ELF-1 (cell line): ENCODE measurements at regions not wholly inside any gene's neighbourhood (a gene's known extent, or its start where the extent isn't known, plus 50 kb on each side); places are given as distances from the start of the nearest gene placed in this dataset.

Experiments used
- DNase-seq: peaks from one replicate; pipeline ENCODE4 v3.0.0-alpha.2; 2016; ENCODE audit warnings: low read depth, low spot score

DNA sequence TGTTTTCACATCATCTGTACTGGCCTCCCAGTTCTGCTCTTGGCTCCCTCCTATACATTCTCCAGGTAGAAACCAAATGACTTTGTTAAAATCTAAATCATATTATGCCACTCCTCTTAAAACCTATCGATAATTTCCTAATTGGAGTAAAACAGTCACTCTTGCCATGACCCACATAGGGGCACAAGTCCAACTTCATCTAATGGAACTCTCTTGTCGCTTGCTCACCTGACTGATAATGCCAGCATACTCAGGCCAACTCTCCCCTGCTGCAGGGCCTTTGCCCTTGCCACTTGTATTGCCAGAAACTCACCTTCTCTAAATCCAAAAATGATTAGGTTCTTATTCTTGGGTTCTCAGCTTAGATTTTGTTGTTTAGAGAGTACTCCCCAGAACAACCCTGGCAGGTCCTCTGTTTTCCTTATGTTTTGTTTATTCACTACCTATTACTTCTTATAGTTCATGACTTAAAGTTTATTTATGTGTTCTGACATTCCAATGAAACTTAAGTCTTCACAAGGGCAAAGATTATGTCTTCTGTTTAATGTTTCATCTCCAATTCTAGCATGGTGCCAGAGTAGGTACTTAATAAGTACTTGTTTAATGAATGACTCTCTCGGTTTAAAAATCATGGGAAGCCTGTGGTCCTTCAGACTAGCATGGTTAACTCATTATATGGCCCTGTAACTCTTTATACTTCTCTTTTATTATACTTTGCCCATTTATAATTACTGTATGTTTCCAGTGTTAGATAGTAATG is 345.9 kb upstream of the SMIM30 start:
- DNase-seq = no peak

DNA sequence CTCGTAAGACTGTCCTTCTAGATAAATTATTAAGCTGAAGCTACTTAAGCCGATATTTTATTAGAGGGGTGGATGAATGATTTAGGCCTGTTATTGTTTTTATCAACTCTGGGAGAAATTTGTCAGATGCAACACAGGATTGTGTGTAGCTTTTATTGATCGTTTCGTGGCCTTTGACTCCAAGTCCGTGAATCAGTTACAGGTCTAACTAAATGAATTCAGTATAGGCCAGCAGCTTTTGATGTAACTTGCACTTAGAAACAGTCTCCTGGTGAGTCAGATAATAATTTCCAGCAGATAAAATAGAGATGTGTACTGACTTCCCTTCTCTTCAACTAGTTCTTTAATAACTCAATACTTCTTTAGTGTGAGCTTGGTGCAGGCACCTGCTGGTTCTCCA is 341.7 kb upstream of the SMIM30 start:
- no peak for DNase-seq

DNA sequence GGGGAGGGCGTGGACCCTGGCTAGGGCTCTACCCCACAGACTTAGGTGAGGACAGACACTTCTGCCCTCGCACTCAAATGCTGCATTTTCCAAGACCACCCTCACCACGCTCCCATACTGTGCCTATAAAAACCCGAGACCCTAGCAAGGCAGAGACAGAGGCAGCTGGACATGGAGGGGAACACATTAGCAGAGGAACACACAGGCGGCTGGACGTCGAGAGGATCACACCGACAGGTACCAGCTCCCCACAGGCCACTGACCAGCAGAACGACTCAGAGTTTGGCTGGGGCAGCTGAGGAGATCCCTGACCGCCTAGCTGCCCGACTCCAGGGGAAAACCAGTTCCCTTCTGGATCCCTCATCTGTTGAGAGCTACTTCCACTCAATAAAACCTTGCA is 338.2 kb upstream of the SMIM30 start:
- DNase-seq = no peak

DNA sequence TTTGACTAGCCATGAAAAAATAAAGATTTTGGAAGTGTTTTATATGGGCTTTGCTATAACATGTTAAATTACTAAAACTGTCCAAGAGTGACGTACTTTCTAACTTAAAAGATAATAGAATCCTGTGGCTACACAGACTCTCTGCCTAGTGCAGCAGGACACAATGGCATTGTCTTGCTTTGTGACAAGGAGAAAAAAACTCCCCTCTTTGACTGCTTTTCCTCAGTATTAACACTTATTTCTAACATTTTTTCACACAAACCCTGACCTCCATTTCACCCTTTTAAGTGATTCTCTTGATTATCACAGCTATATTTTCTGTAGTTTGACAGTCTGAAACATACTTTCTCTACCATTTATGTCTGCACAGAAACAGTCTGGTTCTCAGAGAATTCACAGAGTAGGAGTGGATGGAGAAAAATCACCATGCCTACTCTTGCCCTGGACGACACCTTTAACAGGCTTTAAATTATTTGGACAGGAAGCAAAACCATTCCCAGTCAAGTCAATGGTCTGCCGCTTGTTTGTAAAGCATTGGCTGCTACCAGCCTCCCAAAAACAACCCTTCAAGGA is 336.3 kb upstream of the SMIM30 start:
- no peak for DNase-seq

- DNase-seq = no peak
Measured at GRCh38 chr7:113452245-113452644, 333.9 kb upstream of the SMIM30 start.

DNA sequence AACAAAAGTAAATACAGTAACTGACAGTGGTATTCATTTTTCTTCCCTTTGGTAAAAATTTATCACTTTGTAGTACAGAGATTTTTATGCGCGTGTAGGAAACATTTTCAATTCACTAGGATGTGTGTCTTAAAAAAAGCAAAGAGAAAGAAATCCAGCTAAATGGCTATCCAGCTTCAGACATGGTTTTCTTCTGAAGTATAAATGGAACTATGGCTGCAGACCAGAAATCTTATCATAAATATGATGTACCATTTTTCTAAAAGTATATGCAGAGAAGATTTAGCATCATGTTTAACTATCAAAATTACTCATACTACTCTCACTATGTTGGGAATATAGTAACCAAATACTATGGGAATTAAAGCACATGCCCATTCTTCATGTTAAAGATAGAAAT is 328.4 kb upstream of the SMIM30 start:
- DNase-seq = no peak

DNA sequence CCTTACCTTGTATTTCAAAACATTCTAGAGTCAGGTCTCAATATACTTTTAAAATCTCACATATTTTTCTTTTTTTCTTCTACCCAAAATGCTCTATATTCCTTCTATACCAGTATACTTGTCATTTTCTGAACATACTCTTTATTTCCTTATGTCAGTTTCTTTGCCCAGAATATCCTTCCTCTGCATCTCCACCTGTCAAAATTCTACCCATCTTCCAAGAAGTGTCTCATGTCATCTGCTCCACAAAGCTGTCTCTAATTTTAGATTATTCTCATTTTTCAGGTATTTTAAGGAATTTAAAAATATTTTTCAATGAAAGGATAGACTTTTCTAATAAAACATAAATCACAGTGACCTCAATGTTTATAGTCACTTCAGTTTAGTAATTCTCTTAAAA is 328.0 kb upstream of the SMIM30 start:
- no peak for DNase-seq

GRCh38 chr7:113444261-113444660 is 325.9 kb upstream of the SMIM30 start:
- no peak for DNase-seq

- no peak for DNase-seq
Measured at GRCh38 chr7:113440173-113440572, 321.8 kb upstream of the SMIM30 start.

DNA sequence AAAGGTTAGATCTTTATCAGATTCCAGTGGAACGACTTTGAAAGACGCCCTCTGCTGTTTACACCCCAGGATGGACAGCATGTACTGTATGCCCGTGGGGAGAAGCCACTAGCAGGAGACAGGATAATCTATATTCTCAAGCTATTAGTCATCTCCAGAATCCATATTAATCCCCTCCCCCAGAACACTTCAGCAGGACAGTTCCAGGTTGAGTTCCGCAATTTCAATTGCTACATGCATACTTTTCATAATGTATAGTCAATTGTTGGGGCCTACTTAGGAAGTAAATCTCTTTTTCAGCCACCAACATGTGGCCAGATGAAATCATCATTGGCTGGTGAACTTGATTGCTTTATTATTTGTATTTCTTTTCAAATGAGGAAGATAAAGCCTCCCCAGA is 313.1 kb upstream of the SMIM30 start:
- no peak for DNase-seq

DNA sequence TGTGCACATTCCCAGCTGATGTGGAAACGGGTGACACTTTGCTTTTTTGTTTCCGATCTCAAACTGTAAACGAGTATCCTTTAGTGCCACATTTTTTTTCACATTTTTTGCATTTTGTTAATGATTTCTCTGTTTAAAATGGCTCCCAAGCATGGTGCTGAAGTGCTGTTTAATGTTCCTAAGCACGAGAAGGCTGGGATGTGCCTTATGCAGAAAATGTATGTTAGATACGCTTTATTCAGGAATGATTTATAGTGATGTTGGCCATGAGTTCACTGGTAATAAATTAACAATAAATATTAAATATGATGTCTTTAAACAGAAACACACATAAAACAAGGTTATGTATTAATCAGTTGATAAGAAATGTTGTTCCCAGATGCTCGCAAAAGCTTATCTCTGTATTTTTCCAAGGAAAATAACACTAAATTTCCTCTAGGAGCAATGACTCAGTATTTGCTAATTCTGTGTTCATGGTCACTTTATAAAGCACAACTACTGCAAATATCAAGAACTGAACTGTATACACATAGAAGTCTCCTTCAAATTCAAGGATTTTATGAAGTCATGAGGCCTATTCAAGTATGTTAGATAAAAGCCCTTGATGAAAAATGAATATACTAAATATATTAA is 305.9 kb upstream of the SMIM30 start:
- no peak for DNase-seq

- DNase-seq = peak; percentile 84
Measured at GRCh38 chr7:113421696-113422330, 303.5 kb upstream of the SMIM30 start.

GRCh38 chr7:113414401-113415035 is 296.2 kb upstream of the SMIM30 start:
- DNase-seq = no peak

- DNase-seq = no peak
Measured at GRCh38 chr7:113412410-113412809, 294.1 kb upstream of the SMIM30 start.

GRCh38 chr7:113410796-113411195 is 292.4 kb upstream of the SMIM30 start:
- no peak for DNase-seq

GRCh38 chr7:113408999-113409398 is 290.6 kb upstream of the SMIM30 start:
- DNase-seq = no peak

- no peak for DNase-seq
Measured at GRCh38 chr7:113405296-113406056, 287.1 kb upstream of the SMIM30 start.

DNA sequence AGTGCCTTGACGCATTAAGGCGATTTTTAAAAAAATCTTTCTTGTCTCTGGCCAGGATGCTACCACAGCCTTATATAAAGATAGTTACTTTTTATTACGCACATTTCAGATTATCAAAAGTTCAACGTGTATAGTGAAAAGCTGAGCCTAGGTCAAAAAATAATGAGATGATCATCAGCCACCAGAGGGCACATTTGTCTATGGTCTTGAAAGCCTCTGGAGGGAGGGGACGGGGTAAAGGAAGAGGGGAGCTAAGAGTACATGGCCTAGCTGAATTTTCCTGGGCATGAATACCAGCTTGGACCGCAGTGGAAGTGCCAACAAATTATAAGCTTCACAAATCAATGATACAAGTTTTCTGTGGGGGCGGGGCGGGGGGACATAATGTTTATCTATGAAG is 285.9 kb upstream of the SMIM30 start:
- DNase-seq = peak; percentile 12

DNA sequence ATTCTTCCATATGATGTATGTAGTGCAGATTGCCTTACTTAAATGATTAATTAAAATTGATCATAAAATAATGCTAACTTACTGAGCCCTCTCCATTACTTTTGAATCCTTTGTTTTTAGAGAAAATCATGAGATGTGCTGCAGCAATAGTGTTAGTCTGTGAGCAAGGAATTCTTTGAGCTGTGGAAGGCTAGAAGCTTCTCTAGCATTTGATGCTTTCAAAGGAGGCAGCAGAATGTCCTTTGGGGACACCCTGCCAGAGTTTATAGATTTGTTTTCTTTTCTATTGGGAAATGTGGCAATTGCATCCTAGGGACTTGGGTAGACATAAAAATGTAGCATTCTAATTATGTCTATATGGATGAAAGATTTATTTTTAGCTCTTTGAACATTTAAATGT is 284.1 kb upstream of the SMIM30 start:
- DNase-seq = no peak

- DNase-seq = no peak
Measured at GRCh38 chr7:113402005-113402404, 283.7 kb upstream of the SMIM30 start.

- peak; percentile 62 for DNase-seq
Measured at GRCh38 chr7:113394856-113395255, 276.5 kb upstream of the SMIM30 start.
